ENCODE measurements at regions not wholly inside any gene's neighbourhood (a gene's known extent, or its start where the extent isn't known, plus 50 kb on each side); places are given as distances from the start of the nearest gene placed in this dataset.

GRCh38 chr6:3939368-3939958 lies 90.3 kb downstream of the FAM50B start:
- Mint-ChIP-seq H3K4me1 (ENCODE audit: low read depth) (no peaks in the 10 kb centered on the region), H3K36me3 (ENCODE audit: low read depth) (no peaks in the 10 kb centered on the region), H3K27ac (no peak overlapping the region), H3K9me3 (no peaks in the 10 kb centered on the region), H3K4me3 (no peak overlapping the region), H3K27me3 (ENCODE audit: insufficient read depth) (no peaks in the 10 kb centered on the region)
- no peak for DNase-seq
- TF ChIP-seq, protein P1, sequence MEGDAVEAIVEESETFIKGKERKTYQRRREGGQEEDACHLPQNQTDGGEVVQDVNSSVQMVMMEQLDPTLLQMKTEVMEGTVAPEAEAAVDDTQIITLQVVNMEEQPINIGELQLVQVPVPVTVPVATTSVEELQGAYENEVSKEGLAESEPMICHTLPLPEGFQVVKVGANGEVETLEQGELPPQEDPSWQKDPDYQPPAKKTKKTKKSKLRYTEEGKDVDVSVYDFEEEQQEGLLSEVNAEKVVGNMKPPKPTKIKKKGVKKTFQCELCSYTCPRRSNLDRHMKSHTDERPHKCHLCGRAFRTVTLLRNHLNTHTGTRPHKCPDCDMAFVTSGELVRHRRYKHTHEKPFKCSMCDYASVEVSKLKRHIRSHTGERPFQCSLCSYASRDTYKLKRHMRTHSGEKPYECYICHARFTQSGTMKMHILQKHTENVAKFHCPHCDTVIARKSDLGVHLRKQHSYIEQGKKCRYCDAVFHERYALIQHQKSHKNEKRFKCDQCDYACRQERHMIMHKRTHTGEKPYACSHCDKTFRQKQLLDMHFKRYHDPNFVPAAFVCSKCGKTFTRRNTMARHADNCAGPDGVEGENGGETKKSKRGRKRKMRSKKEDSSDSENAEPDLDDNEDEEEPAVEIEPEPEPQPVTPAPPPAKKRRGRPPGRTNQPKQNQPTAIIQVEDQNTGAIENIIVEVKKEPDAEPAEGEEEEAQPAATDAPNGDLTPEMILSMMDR (IDR thresholded peaks at IDR 0.05) = no peak

DNA sequence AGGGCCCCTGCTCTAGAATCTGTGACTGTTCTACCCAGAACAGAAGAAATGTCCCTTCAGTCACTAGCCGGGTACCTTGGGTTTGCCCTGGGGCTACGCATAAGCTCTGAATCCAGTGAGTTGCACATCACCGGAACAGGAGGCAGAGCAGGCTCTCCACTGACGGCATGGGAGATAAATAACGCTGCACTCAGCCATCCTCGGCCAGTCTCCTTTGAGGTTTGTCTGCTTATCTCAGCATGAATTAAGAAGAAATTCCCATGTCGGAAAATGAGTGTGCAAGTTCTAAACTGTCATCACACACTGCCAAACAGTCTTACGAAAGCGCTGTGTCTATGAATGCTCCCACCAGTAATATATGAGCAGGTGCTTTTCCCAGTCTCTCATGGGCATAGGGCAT lies 90.8 kb downstream of the FAM50B start:
- DNase-seq = no peak
- no peak overlapping the region for H3K27ac Mint-ChIP-seq
- TF ChIP-seq, protein P1 (IDR thresholded peaks at IDR 0.05) = no peak
- no peaks in the 10 kb centered on the region for H3K27me3 Mint-ChIP-seq (ENCODE audit: insufficient read depth)
- H3K4me3 Mint-ChIP-seq = no peak overlapping the region
- no peaks in the 10 kb centered on the region for H3K36me3 Mint-ChIP-seq (ENCODE audit: low read depth)
- peaks cover 5% of the 10 kb centered on the region for H3K4me1 Mint-ChIP-seq (ENCODE audit: low read depth)
- H3K9me3 Mint-ChIP-seq = no peaks in the 10 kb centered on the region

DNA sequence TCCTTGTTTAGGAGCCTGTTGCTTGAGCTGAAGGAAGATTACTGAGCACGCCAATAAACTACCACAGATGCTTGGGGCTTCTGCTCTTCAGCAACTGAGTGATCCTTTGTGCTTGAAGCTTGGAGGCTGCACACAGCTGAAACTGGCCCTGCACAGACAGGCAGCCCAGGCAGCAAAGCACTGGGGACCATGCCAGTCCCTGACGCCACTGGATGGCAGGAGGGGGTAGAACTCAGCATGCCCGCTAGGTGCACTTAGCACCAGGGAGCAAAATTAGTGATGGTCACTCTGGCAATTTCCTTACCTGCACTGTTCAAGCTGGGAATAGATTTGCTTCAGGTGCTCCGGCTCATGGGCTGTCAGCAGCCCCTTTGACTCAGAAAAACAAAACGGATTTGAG lies 91.5 kb downstream of the FAM50B start:
- H3K4me1 Mint-ChIP-seq (ENCODE audit: low read depth) = peaks cover 11% of the 10 kb centered on the region
- H3K27me3 Mint-ChIP-seq (ENCODE audit: insufficient read depth) = no peaks in the 10 kb centered on the region
- H3K36me3 Mint-ChIP-seq (ENCODE audit: low read depth) = no peaks in the 10 kb centered on the region
- TF ChIP-seq, protein P1 (IDR thresholded peaks at IDR 0.05) = no peak
- no peak overlapping the region for H3K27ac Mint-ChIP-seq
- no peak for DNase-seq
- H3K4me3 Mint-ChIP-seq = no peak overlapping the region
- no peaks in the 10 kb centered on the region for H3K9me3 Mint-ChIP-seq

- Mint-ChIP-seq H3K27me3 (ENCODE audit: insufficient read depth) (no peaks in the 10 kb centered on the region), H3K4me1 (ENCODE audit: low read depth) (peaks cover 22% of the 10 kb centered on the region), H3K27ac (no peak overlapping the region), H3K9me3 (no peaks in the 10 kb centered on the region), H3K4me3 (no peak overlapping the region), H3K36me3 (ENCODE audit: low read depth) (no peaks in the 10 kb centered on the region)
- DNase-seq = no peak
- TF ChIP-seq, protein P1 (IDR thresholded peaks at IDR 0.05) = no peak
Observed at GRCh38 chr6:3943331-3943765, 94.2 kb downstream of the FAM50B start.

DNA sequence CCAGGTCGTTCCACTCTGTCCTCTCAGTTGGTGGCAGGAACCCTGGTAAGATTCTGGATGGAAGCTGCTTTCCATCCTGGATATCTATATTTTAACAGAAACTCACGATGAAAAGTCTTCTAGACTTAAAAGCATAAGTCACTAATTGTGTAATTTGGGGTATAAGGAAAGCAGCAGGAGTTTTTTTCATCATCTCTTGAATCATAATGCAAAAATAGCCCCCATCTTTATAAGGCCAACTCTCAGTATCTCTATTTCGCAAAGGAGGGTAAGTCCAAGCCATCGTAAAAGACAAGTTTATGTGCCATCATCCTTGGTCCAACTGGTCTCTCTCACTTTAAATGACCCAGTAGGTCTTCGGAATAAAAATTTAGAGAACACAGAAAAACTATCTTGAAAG lies 95.1 kb downstream of the FAM50B start:
- peaks cover 22% of the 10 kb centered on the region for H3K4me1 Mint-ChIP-seq (ENCODE audit: low read depth)
- H3K4me3 Mint-ChIP-seq = no peak overlapping the region
- no peak overlapping the region for H3K27ac Mint-ChIP-seq
- no peaks in the 10 kb centered on the region for H3K9me3 Mint-ChIP-seq
- DNase-seq = no peak
- no peaks in the 10 kb centered on the region for H3K36me3 Mint-ChIP-seq (ENCODE audit: low read depth)
- H3K27me3 Mint-ChIP-seq (ENCODE audit: insufficient read depth) = no peaks in the 10 kb centered on the region; the same call in 1 of the 2 replicates
- TF ChIP-seq, protein P1 (IDR thresholded peaks at IDR 0.05) = no peak

Data from HFFc6 (cell line).